ENCODE measurements at regions not wholly inside any gene's neighbourhood (a gene's known extent, or its start where the extent isn't known, plus 50 kb on each side); places are given as distances from the start of the nearest gene placed in this dataset.
A peak's percentile ranks its signal among the peaks of the same experiment; 100 is the strongest.
"Not testable (repeated sequence)": the region's sequence is repeated elsewhere in the genome, so short reads cannot be mapped to it uniquely, and the experiment has no call there.

DNA sequence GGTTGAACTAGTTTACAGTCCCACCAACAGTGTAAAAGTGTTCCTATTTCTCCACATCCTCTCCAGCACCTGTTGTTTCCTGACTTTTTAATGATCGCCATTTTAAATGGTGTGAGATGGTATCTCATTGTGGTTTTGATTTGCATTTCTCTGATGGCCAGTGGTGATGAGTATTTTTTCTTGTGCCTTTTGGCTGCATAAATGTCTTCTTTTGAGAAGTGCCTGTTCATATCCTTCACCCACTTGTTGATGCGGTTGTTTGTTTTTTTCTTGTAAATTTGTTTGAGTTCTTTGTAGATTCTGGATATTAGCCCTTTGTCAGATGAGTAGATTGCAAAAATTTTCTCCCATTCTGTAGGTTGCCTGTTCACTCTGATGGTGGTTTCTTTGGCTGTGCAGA, 462.0 kb upstream of the ZMIZ1 start:
- DNase-seq: not testable (repeated sequence)

DNA sequence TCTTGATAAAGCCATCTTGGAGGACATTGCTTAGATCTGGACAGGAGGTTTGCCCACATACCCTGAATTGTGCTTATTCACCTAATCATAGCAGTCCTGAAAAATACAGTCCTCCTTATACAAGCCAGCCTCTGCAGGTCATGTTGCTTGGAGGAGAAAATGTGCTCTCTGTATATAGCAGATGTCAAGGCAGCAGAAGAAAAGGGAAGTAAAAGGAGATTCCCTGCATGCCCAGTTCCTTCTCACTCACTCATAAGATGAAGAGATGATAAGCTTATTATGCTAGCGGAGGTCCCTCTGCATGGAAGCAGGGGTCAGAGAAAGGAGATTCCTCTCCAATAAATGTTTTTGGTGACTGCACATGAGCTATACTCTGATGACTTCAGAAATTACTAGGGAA, 458.8 kb upstream of the ZMIZ1 start:
- no peak for DNase-seq

DNA sequence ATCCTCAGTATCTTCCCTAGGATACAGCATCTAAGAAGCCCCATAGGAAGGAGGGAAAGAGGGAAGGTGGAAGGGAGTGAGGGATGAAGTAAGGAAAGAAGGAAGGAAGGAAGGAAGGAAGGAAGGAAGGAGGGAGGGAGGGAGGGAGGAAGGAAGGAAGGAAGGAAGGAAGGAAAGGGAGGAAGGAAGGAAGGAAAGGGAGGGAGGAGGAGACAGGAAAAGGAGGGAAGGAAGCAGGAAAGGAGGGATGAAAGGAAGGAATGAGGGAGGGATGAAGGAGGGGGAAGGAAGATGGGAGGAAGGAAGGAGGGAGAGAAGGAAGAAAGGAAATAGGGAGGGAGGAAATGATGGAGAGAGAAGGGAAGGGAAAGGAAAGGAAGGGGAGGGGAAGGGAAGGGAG, 455.6 kb upstream of the ZMIZ1 start:
- DNase-seq: no peak

DNA sequence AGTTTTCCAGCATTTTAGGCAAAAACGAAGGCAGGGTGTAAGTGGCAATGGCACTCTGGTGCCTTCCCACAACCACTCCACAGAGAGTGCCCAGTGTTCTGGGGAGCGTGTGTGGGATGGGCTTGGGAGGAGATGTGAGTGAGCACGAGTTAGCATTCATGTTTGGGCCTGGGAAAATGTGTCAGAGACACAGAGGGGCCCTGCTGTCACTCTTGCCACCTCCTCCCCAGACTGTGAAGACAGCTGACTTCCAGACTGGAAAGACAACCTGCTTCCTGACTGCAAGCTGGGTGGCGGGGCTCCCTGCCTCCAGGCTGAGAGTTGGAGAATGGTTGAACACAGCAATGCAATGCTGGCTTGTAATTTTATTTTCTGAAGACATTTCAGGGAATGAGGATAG, 454.5 kb upstream of the ZMIZ1 start:
- DNase-seq: no peak

DNA sequence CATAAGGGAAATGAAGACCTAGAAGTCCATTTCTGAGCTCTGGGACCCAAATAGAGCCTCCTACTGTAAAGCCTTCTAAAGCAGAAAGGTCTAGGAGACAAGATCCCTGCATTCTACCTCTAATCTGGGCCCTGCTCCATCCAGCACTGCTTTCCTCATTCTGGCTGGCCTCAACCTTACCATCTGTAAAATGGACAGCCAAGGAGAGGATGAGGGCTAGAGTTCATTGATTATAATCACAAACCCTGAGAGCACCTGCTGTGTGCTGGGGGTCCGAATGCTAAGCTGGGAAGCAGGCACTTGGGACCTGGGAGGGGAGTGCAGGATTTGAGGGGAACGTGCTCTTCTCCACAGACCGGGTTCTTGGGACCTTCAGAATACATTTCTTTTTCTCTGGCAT, 454.0 kb upstream of the ZMIZ1 start:
- DNase-seq: no peak

DNA sequence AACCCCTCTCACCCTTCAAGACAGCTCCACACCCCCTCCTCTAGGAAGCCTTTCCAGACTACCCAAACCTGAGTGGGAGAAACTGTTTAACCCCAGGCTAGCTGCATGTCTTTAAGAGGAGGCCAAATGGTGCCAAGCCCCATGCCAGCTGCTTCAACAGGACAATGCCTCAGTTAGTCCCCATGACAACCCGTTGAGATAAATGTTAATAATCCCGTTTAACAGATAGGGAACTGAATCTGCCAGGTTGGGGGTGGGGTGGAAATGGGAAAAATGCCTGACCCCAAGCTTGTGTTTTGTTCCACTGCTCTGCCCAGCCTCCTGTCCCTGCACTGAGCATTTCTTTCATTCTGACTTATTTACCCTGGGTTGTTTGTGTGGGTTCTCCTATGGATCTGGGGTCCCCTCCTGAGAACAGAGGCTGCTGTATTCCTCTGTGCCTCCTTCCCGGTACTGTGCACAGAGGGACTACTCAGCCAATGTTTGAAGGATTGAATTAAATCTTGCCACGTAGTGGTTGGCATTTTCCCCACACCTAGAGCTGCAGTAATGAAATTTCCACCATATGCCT, 452.6 kb upstream of the ZMIZ1 start:
- DNase-seq: no peak

DNA sequence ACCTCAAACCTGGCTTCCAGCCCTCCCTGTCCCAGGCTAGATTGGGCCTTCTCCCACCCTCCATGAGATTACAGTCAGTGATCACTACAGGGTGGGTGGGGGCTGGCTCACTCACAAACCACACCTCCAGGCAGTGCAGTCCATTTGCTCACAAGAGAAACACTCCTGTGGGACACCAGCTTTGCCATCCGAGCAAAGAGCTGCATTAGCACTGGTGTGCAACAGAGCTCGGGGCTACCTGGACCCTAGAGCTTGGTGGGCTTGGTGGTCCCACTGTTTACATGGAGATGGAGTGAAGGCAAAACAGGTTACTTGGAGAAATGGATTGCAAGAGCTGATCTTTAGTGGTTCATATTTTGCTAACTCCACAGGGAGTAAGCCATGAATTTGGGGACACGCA, 451.7 kb upstream of the ZMIZ1 start:
- no peak for DNase-seq

DNA sequence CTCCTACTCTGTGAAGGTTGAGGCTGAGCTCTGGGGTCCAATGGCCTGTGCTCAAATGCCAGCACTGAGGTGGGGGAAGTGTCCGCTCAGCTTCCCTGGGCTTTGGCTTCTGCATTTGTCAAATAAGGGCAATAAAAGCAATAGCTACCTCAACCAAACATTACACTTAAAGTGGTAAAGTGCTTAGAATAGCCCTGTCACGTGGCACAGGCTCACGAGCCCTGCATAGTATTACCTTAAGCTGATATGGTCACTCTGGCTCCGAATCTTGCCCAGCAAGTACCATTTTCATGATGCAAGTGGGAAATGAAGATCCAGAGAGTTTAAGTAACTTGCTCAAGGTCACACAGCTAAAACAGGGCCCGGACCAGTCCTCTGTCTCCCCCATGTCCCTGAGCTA, 451.1 kb upstream of the ZMIZ1 start:
- no peak for DNase-seq

DNA sequence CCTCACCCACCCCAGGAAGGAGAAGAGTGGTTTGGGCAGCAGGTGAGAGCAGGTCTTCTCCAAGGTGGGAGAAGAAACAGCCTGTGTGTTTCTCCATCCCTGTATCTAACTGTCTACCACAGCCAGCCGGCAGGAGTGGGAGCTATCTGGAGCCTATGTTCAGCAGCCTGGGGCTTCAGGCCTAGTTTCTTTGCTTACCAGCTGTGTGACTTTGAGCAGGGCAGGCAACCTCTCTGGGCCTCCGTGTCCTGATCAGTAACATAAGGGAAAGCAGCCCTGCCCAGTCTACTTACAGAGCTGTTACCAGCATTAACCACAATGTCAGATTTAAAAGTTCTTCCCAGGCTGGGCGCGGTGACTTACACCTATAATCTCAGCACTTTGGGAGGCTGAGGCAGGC, 450.7 kb upstream of the ZMIZ1 start:
- DNase-seq: no peak

DNA sequence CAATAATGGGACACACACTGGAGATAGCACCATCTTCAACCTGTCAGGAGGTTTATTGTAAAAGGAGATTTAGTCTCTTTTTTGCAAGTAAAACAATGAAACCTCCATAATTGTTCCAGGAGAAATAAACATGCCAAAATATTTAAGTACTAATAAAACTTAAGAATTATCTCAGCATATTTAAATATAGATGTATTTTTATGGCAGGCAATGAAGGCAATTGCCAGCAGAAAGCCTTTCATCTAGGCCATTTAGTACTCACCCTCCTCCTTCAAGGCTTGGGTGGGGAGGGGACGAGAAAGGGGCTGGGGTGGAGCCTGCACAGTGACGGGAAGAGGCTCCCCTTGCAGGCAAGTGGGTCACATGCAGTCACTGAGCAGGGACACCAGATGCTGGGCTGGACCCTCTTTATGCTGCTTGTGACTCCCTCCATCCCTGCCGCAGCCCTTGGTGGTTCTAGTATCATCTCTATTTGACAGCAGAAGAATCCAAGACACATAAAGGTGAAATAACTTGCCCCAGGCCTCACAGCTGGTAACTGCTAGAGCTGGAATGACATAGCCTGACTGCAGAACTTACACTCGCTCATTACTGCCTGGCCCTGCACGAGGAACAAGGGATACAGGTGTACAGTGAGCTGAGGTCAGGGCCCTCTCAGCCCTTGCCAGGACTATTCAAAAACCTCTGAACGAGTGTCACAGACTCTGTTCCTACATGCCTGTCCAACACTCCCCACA, 449.5 kb upstream of the ZMIZ1 start:
- DNase-seq: no peak

DNA sequence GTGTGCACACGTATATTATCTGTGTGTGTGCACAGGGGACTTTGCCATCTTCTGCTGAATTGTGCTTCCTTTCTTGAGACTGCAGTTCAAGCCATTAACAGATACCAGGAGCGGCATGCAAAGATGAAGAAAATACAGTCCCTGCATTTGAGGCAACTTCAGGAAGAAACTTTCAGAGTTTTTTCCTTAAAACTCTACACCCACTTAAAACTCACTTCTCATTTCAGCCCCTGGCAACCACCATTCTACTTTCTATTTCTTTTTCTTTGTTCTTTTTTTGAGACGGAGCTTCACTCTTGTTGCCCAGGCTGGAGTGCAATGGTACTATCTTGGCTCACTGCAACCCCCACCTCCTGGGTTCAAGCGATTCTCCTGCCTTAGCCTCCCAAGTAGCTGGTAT, 448.9 kb upstream of the ZMIZ1 start:
- DNase-seq: no peak

DNA sequence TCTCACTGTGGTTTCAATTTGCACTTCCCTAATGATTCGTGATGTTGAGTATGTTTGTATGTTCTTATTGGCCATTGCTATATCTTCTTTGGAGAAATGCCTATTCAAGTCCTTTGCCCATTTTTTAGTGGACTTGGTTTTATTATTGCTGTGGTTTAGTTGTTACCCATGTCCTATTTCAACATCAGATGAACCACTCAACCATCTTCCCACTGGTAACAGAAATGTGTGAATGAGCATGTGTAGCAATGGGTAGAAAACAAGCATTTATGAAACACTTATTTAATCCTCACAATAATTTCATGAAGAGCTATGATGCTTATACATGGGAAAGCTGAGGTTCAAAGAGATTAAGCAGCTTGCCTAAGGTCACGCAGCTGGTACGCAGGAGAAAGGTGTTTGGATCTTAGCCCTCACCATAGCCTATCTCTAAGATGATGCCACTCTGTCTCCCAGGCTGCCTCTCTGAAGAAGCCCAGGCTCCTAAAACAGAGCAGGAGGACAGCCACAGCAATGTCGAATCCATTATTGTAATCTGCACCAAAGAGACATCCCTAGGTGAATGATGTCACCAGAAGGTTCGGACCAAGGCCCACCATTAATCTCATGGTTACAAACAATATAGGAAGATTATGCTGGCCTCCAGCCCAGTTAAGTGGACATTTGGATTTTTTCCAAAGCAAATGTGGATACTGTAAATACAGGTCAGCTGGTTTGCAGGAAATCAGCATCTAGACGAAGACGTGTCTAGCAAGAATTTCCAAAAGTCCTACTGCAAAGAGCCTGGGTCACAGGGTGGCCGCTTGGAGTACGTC, 447.6 kb upstream of the ZMIZ1 start:
- peak; percentile 35 for DNase-seq

DNA sequence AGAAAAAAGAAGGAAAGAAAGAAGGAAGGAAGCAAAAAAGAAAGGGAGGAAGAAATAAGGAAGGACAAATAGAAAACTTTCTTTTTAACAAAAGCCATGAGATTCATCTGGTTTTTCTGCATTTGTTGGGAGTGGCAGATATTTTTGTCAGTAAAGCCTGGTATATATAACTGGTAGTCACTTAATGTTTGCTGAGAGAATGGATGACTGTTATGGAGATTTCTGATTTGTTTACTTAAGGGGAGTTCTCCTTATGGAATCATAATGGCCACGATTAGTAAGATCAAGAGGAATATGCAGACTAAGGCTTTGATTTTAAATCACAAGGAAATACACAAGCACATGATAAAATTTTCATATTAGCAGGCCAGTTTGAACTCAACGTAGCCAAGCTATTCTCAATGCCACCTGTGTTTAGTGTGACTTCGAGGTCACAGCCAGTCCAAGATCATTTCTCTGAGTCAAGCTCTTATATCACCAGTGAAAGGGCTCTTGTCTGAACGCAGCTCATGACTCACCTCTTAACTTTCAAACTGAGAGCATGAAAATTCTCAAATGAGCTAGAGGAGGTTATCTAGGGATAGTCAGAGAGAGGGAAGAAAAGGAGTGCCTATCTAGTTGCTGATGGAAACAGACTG, 445.1 kb upstream of the ZMIZ1 start:
- DNase-seq: peak; percentile 52

DNA sequence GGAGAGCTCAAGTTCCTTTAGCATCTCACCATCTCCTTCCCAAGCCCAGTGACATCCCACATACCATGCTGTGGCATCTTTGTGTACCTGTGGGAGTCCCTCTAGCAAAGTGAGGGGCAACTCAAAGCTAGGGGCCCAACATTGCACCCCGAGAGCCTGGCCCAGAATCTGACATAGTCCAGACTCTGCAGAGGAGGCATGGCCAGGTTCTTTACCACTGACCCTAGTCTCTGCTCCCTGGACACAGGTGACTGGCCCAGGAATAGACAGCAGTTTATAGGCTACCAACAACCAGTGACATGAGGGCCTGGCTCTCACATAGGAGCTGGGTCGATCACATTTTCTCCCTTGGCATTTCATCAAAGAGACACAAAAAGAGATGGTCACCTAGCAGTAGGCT, 444.0 kb upstream of the ZMIZ1 start:
- no peak for DNase-seq

DNA sequence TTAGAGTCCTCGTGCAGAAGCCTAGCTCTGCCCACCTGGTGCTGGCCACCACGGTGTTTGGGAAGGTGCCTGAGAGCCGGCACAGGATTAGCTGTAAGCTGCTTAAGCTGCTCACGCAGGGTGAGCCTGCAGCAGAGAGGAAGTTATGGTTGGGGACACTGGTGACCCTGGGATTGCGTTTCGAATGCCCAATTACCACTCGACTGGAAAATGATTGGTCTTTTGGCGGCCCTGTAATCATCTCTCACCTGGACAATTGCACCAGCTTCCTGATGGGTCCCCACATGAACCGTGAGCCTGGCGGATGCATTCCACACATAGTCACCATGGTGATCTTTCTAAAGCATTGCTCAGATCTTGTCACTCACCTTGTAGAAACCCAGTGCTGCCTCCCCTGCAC, 442.3 kb upstream of the ZMIZ1 start:
- DNase-seq: no peak

DNA sequence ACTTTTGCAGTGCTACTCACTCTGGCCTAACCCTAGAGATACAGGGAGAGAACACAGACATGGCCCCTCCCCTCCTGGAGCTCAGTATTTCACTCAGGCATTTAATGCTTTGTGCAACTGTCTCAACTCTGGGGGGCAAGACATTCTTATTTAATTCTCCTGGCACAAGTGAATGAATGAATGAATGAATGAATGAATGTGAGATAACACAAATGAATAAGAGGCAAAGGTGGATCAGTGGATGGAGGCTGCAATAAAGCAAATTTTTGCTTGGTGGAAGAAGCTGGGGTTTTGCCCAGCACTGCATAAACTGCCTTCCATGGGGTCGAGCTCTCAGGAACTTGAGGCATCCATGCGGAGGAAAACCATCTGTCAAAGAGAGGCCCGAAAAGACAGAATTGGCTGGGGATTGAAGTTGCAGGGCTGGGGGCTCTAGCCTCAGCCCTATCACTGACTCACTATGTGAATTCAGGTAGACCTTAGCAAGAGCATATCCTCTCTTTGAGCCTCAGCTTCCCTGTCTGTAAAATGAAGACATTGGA, 441.4 kb upstream of the ZMIZ1 start:
- DNase-seq: no peak

DNA sequence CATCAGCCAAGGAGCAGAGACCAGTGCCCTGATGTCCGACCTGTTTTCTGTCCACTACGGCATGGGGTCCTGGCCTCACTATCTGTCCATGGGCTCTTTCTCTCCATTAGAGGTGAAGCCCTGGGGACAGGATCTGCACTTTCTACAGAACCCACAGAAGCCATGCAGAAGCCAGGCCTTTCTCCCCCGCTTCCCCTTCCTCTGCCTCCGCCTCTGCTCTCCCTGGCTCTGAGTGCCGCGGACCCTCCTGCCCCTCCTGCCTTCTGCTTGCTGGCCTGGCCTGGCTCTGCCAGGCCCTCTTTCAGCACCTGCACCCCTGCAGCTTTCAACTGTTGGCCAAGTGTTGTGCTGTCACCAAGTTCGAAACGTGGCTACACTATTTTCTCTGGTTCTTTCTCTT, 439.8 kb upstream of the ZMIZ1 start:
- DNase-seq: no peak

DNA sequence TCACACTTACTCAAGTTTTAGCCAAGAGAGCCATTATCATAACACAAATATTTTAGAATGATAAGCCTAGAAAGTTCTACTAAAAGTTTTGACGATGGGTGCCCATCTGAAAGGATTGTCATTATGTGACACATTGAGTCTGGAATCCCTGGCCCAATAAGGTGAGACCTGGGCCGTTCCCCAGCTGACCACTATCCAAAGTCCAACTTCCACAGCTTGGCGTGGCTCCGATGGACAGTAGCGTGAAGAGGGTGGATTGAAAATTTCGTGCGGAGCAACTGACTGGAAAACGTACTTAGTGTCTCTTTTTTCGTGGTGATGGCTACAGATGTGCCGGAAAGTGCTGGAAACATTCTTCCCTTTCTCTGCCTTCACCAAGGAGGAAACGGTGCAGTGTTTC, 439.0 kb upstream of the ZMIZ1 start:
- no peak for DNase-seq

DNA sequence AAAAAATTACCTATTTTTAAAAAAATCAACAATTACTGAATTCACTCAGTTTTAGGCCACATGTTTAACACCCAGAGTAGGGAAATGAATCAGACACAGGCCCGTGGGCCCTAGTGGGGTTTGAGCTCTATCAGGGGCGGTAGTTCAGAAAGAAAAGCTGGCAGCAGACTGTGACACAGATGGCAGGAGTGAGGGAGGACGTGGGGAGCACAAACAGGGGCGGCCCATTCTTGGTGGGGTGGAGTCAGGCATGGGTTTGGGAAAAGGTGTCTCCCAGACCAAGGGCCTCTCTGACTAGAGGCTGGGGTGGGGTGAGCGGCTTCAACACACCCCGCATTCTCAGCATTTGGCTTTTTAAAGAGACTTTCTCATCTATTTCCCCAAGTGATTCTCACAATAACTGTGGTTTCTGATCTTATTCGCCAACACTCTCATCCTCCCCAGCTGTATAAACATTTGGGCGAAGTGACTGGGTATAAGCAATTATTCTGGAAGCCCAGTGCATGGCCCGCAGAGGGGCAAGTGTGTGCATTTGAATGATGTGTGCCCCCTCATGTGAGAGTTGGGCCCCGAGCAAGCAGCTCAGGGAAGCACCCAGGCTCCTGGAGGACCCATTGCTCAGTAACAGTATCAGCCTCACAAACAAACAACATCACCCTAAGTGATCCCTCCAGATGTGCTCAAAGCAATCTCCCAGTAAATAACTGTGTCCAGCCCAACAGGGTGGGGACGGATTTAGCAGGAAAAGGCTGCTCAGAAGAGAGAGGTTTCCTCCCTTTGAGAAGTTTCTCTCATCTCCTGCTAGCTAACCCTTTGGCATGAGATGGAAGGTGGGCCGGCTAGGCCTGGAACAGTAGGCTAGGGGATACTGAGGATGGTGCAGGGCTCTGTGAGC, 437.6 kb upstream of the ZMIZ1 start:
- no peak for DNase-seq

DNA sequence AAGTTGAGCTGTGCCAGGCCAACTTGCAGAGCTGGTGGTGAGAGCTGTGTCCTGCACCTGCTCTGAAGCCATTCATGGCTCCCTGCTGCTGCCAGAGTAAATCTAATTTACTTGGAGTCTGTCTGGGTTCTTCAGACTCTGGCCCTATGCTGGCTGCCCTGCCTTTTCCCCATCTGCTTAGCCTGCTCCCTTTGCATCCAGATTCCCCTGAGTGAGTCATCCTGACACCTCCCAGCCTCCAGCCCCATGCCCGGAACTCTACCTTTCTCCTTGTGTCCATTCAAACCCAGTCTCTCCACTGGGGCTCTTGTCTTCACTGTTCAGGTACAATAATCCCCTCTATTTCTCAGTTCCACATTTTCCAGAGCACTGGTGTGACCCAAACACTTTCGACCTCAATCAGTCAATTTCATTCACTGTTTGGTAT, 434.4 kb upstream of the ZMIZ1 start:
- DNase-seq: no peak

DNA sequence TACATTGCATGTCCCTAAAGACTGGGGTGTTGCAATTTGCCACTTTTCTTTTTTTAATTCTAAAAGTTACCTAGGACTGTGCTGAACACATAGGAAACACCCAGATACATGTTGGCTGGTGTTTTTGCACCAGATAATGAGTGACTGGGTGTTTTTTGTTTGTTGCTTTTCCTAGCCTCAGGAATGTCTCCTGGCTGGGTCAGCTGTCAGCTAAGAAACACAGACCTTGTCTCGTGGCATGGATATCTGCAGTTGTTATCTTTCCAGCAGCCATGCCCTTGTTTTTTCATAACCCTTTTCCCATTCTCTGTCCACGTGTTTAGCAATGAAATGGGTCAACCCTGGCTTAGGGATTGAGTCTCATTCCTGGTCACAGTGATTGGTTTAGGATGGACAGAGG, 433.9 kb upstream of the ZMIZ1 start:
- DNase-seq: no peak

DNA sequence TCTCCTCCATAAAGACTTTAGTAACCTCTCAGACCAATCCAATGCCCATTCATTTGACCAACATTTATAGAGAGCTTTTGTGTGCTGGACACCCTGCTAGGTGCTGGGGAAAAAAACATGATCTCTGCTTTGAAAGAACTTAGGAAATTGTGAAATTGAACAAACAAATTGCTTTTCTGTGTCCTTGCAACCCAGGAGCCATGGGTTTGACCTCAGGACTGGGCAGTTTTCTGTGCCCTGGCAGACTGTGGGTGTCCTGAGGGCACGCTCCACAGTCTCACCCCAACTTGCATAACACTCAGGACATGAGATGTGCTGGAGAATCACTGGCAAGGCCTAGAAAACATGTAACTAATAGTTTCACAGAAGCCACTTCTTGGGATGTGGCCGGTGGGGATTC, 429.1 kb upstream of the ZMIZ1 start:
- DNase-seq: no peak
